ENCODE measurements at regions not wholly inside any gene's neighbourhood (a gene's known extent, or its start where the extent isn't known, plus 50 kb on each side); places are given as distances from the start of the nearest gene placed in this dataset.

GRCh38 chr2:221792971-221793521 is 220.9 kb upstream of the EPHA4 start:
- Histone ChIP-seq H2AK5ac (ENCODE audit: low read depth, low read length) (no peak overlapping the region), H2BK20ac (ENCODE audit: low read length) (no peak overlapping the region), H4K8ac (ENCODE audit: extremely low read depth, insufficient read depth, low read length) (no peak overlapping the region), H3K79me1 (ENCODE audit: low read depth, low read length) (no peaks in the 10 kb centered on the region), H3K27me3 (replicated peaks in 1 of 4; ENCODE audit: control insufficient read depth in 3 of 4, extremely low read depth in 1 of 4, insufficient read depth in 3 of 4, low read length in 3 of 4) (no peaks in the 10 kb centered on the region), H4K20me1 (replicated peaks in 1 of 2; ENCODE audit: control insufficient read depth in 1 of 2, insufficient read depth in 2 of 2, low read length in 2 of 2) (no peaks in the 10 kb centered on the region), H3K14ac (ENCODE audit: insufficient read length) (no peak overlapping the region), H3K4me1 (replicated peaks in 1 of 4; ENCODE audit: control insufficient read depth in 3 of 4, insufficient read depth in 4 of 4, low read length in 3 of 4) (peaks cover 2 to 17% (median 13%) of the 10 kb centered on the region in 4 experiments; a peak in 5 of 7 replicates), H2BK15ac (ENCODE audit: low read length) (no peak overlapping the region), H3K4me2 (ENCODE audit: insufficient read depth in 1 of 2, low read depth in 2 of 2, low read length in 2 of 2) (peak overlapping the region; percentile 50 to 63; a peak in 3 of 4 replicates), H3K56ac (replicated peaks; ENCODE audit: insufficient read length, low read depth, low read length) (no peak overlapping the region), H3K9ac (replicated peaks in 1 of 4; ENCODE audit: extremely low read depth in 1 of 4, low read depth in 3 of 4, low read length in 3 of 4) (peak overlapping the region in 1 of 4 experiments; percentile 25; a peak in 1 of 7 replicates), H3K23ac (ENCODE audit: insufficient read length) (no peak overlapping the region), H2BK5ac (ENCODE audit: low read depth, low read length) (peak overlapping the region; percentile 30; the same call in 1 of the 2 replicates), H3K4ac (replicated peaks; ENCODE audit: insufficient read length, low read depth, low read length) (no peak overlapping the region), H4K5ac (ENCODE audit: insufficient read length, low read depth, low read length) (peak overlapping the region; percentile 76), H3K27ac (ENCODE audit: low read depth, low read length) (peak overlapping the region; percentile 13; the same call in 1 of the 2 replicates), H3K79me2 (ENCODE audit: control insufficient read depth in 1 of 2, insufficient read depth in 2 of 2, low read length in 2 of 2) (no peaks in the 10 kb centered on the region), H3K23me2 (ENCODE audit: low read depth, low read length) (no peaks in the 10 kb centered on the region), H3K9me3 (ENCODE audit: insufficient read depth in 2 of 2, low read depth in 1 of 2, low read length in 1 of 2) (no peaks in the 10 kb centered on the region), H2BK12ac (ENCODE audit: low read depth, low read length) (0 out of 2 replicates have a peak overlapping the region, but pooled peaks have one; percentile 23), H2BK120ac (replicated peaks; ENCODE audit: low read depth, low read length) (no peak overlapping the region), H2AFZ (ENCODE audit: low read length) (peak overlapping the region; percentile 84), H3K18ac (ENCODE audit: extremely low read depth, low read length) (no peak overlapping the region; the same call in 1 of the 2 replicates), H3K4me3 (ENCODE audit: extremely low read depth in 1 of 4, insufficient read depth in 2 of 4, low read depth in 3 of 4, low read length in 4 of 4) (peak overlapping the region in 1 of 4 experiments; percentile 33; a peak in 2 of 8 replicates), H3K36me3 (ENCODE audit: control insufficient read depth in 2 of 4, insufficient read depth in 4 of 4, low read length in 3 of 4) (no peaks in the 10 kb centered on the region), H4K91ac (replicated peaks; ENCODE audit: insufficient read length, low read length) (no peak overlapping the region)
- ChIA-PET POLR2A (ENCODE audit: partially characterized antibody) (no interaction called here), CTCF (ENCODE audit: partially characterized antibody) (interaction anchor here (0.7 kb wide), 1 partner anchor 113 kb away, joined by 3 read pairs; no protein-coding TSS in a partner anchor)
- DNase-seq (ENCODE audit: low read depth in 1 of 2, low spot score in 2 of 2) = peak; percentile 41 to 58
- peak; percentile 88 for FAIRE-seq
- 14% methylated on average over 7 of the region's 7 CpGs; no CpG with 5 or more reads in 1 of the 2 experiments for WGBS, 2 experiments (ENCODE audit: extremely low coverage in 1 of 2, insufficient coverage in 1 of 2, insufficient read length in 1 of 2, insufficient replicate concordance in 2 of 2, low coverage in 1 of 2, low lambda C conversion rate in 2 of 2, missing lambda C conversion rate in 1 of 2)
- no peak for TF ChIP-seq SIN3A (conservative IDR thresholded peaks at IDR 0.05 in 1 of 2, IDR thresholded peaks at IDR 0.05 in 1 of 2; ENCODE audit: low read depth in 1 of 2, low read length in 2 of 2)
- TF ChIP-seq CTBP2 (IDR thresholded peaks at IDR 0.05; ENCODE audit: borderline replicate concordance, insufficient read depth, insufficient read length, low read length) = no peak
- no peak for TF ChIP-seq SIRT6 (IDR thresholded peaks at IDR 0.05; ENCODE audit: low read length)
- peak; percentile 43; the same call in 1 of the 2 replicates for TF ChIP-seq TEAD4 (IDR thresholded peaks at IDR 0.05; ENCODE audit: low read depth, low read length)
- TF ChIP-seq GTF2F1 (IDR thresholded peaks at IDR 0.05; ENCODE audit: borderline replicate concordance, low read depth, low read length) = no peak
- no peak for TF ChIP-seq FOSL1 (IDR thresholded peaks at IDR 0.05; ENCODE audit: insufficient read depth, low read depth, low read length)
- TF ChIP-seq EZH2 (IDR thresholded peaks at IDR 0.05; ENCODE audit: low read depth, low read length, severe bottlenecking) = no peak
- no peak for TF ChIP-seq EGR1 (IDR thresholded peaks at IDR 0.05; ENCODE audit: borderline replicate concordance, low read depth, low read length)
- no peak for TF ChIP-seq NRF1 (IDR thresholded peaks at IDR 0.05; ENCODE audit: low read depth, low read length)
- no peak for TF ChIP-seq PHF8 (conservative IDR thresholded peaks at IDR 0.05; ENCODE audit: low read depth, low read length)
- TF ChIP-seq GABPA (IDR thresholded peaks at IDR 0.05; ENCODE audit: borderline replicate concordance, insufficient read depth, low read length) = no peak

Measured in H1 (cell line).